ENCODE measurements at regions not wholly inside any gene's neighbourhood (a gene's known extent, or its start where the extent isn't known, plus 50 kb on each side); places are given as distances from the start of the nearest gene placed in this dataset.

DNA sequence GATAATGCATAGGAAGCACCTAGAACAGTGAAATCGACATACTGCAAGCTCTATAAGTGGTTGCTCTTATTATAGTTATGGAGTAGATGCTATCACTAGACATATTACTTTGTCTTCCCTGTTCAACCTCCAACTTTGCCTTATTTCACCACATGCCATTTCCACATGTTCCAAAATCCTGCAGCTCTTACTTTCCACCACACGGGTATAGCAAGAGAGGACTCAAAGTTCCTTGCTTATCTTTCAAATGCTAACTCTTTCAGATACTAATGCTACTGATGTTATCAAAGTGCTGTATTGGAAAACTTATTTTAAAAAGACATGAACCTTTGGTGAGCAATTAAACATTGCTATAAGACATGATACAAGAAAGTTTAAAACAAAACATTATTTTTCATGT is 1130.1 kb downstream of the HACE1 start:
- no peak overlapping the region for H3K4me2 ChIP-seq (ENCODE audit: low read length)
- no peaks in the 10 kb centered on the region for H3K9me3 ChIP-seq (ENCODE audit: insufficient read depth, low read length)
- H3K36me3 ChIP-seq (replicated peaks; ENCODE audit: low read depth, low read length), result no peaks in the 10 kb centered on the region
- TF ChIP-seq, protein P1, sequence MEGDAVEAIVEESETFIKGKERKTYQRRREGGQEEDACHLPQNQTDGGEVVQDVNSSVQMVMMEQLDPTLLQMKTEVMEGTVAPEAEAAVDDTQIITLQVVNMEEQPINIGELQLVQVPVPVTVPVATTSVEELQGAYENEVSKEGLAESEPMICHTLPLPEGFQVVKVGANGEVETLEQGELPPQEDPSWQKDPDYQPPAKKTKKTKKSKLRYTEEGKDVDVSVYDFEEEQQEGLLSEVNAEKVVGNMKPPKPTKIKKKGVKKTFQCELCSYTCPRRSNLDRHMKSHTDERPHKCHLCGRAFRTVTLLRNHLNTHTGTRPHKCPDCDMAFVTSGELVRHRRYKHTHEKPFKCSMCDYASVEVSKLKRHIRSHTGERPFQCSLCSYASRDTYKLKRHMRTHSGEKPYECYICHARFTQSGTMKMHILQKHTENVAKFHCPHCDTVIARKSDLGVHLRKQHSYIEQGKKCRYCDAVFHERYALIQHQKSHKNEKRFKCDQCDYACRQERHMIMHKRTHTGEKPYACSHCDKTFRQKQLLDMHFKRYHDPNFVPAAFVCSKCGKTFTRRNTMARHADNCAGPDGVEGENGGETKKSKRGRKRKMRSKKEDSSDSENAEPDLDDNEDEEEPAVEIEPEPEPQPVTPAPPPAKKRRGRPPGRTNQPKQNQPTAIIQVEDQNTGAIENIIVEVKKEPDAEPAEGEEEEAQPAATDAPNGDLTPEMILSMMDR (IDR thresholded peaks at IDR 0.05; ENCODE audit: low read depth, low read length), result no peak
- TF ChIP-seq EZH2phosphoT487 (IDR thresholded peaks at IDR 0.05; ENCODE audit: low read depth), result no peak
- H3K79me2 ChIP-seq (ENCODE audit: low read length), result no peaks in the 10 kb centered on the region
- H2AFZ ChIP-seq (ENCODE audit: low read depth, low read length), result no peak overlapping the region
- no peak overlapping the region for H3K27ac ChIP-seq (ENCODE audit: low read length)
- H3K4me1 ChIP-seq (ENCODE audit: low read length), result no peaks in the 10 kb centered on the region
- H3K27me3 ChIP-seq (ENCODE audit: low read depth, low read length), result no peaks in the 10 kb centered on the region
- no peak overlapping the region for H3K4me3 ChIP-seq (ENCODE audit: low read length)
- H3K9ac ChIP-seq (ENCODE audit: low read length), result no peak overlapping the region
- no peaks in the 10 kb centered on the region for H4K20me1 ChIP-seq (ENCODE audit: insufficient read depth, low read length)

DNA sequence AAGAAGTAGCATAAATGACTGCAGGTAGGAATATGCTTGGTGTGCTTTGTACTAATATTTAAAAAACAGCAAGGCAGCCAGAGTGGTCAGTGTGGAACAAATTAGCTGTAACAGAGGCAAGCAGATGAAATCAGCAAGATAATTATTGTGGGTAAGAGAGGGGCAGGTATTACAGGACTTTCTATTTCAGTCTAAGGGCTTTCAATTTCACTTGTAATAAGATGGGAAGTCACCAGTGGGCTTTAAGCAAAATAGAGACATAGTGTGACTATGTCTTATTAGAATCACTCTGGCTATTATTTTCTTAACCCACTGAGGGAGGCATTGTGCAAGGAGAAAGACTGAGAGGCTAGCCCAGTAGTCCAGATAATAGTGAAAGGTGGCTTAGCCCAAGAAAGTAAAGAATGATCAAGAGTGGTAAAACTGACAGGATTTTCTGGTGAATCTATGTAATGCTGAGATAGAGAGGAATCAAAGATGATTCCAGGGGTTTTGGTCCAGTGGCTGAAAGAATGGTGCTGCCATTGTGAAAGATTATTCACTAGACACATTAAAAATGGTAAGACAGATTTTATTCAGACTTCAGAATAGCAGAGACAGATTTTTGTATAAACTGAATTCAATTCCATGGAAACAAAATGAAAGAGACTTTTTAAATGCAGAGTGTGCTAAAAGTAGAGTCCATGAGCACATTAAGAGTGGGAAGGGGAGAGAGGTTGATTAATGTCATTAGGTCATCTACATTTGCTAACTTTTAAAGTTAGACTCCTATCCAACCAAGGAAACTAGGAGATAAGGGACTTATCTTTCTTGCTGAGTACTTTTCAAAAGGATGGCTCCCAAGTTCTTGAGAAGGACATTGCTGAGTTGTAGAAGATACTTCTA is 1136.0 kb downstream of the HACE1 start:
- Histone ChIP-seq H3K4me3 (ENCODE audit: low read length) (no peak overlapping the region), H3K9me3 (ENCODE audit: insufficient read depth, low read length) (no peaks in the 10 kb centered on the region), H3K4me1 (ENCODE audit: low read length) (peaks cover 8% of the 10 kb centered on the region; the same call in 1 of the 2 replicates), H2AFZ (ENCODE audit: low read depth, low read length) (no peak overlapping the region), H3K79me2 (ENCODE audit: low read length) (no peaks in the 10 kb centered on the region), H3K9ac (ENCODE audit: low read length) (no peak overlapping the region), H3K27ac (ENCODE audit: low read length) (no peak overlapping the region), H3K36me3 (replicated peaks; ENCODE audit: low read depth, low read length) (no peaks in the 10 kb centered on the region), H3K4me2 (ENCODE audit: low read length) (no peak overlapping the region), H4K20me1 (ENCODE audit: insufficient read depth, low read length) (no peaks in the 10 kb centered on the region), H3K27me3 (ENCODE audit: low read depth, low read length) (no peaks in the 10 kb centered on the region)
- TF ChIP-seq, protein P1 (IDR thresholded peaks at IDR 0.05; ENCODE audit: low read depth, low read length), result no peak
- TF ChIP-seq EZH2phosphoT487 (IDR thresholded peaks at IDR 0.05; ENCODE audit: low read depth), result no peak

- H3K9me3 ChIP-seq (ENCODE audit: insufficient read depth, low read length), result no peaks in the 10 kb centered on the region
- H2AFZ ChIP-seq (ENCODE audit: low read depth, low read length), result no peak overlapping the region
- no peak overlapping the region for H3K9ac ChIP-seq (ENCODE audit: low read length)
- H3K27me3 ChIP-seq (ENCODE audit: low read depth, low read length), result no peaks in the 10 kb centered on the region
- peaks cover 8% of the 10 kb centered on the region; the same call in 1 of the 2 replicates for H3K4me1 ChIP-seq (ENCODE audit: low read length)
- H3K79me2 ChIP-seq (ENCODE audit: low read length), result no peaks in the 10 kb centered on the region
- no peaks in the 10 kb centered on the region for H4K20me1 ChIP-seq (ENCODE audit: insufficient read depth, low read length)
- no peak for TF ChIP-seq EZH2phosphoT487 (IDR thresholded peaks at IDR 0.05; ENCODE audit: low read depth)
- TF ChIP-seq, protein P1 (IDR thresholded peaks at IDR 0.05; ENCODE audit: low read depth, low read length), result no peak
- H3K4me3 ChIP-seq (ENCODE audit: low read length), result no peak overlapping the region
- no peak overlapping the region for H3K27ac ChIP-seq (ENCODE audit: low read length)
- no peak overlapping the region for H3K4me2 ChIP-seq (ENCODE audit: low read length)
- H3K36me3 ChIP-seq (replicated peaks; ENCODE audit: low read depth, low read length), result no peaks in the 10 kb centered on the region
These were observed 1137.0 kb downstream of the HACE1 start for GRCh38 chr6:103722683-103723082.

GRCh38 chr6:103721923-103722322 is 1137.8 kb downstream of the HACE1 start:
- H2AFZ ChIP-seq (ENCODE audit: low read depth, low read length), result no peak overlapping the region
- no peaks in the 10 kb centered on the region for H4K20me1 ChIP-seq (ENCODE audit: insufficient read depth, low read length)
- H3K4me3 ChIP-seq (ENCODE audit: low read length), result no peak overlapping the region
- TF ChIP-seq, protein P1 (IDR thresholded peaks at IDR 0.05; ENCODE audit: low read depth, low read length), result no peak
- H3K79me2 ChIP-seq (ENCODE audit: low read length), result no peaks in the 10 kb centered on the region
- peaks cover 8% of the 10 kb centered on the region; the same call in 1 of the 2 replicates for H3K4me1 ChIP-seq (ENCODE audit: low read length)
- H3K36me3 ChIP-seq (replicated peaks; ENCODE audit: low read depth, low read length), result no peaks in the 10 kb centered on the region
- no peaks in the 10 kb centered on the region for H3K9me3 ChIP-seq (ENCODE audit: insufficient read depth, low read length)
- no peak overlapping the region for H3K9ac ChIP-seq (ENCODE audit: low read length)
- no peak overlapping the region for H3K27ac ChIP-seq (ENCODE audit: low read length)
- H3K27me3 ChIP-seq (ENCODE audit: low read depth, low read length), result no peaks in the 10 kb centered on the region
- no peak overlapping the region for H3K4me2 ChIP-seq (ENCODE audit: low read length)
